ENCODE measurements at regions not wholly inside any gene's neighbourhood (a gene's known extent, or its start where the extent isn't known, plus 50 kb on each side); places are given as distances from the start of the nearest gene placed in this dataset.

- no peak overlapping the region for H3K27ac ChIP-seq (ENCODE audit: low read depth, low read length)
- H3K4me1 ChIP-seq (ENCODE audit: insufficient read depth, low read length) = no peaks in the 10 kb centered on the region
- no peak overlapping the region for H3K9ac ChIP-seq (ENCODE audit: low read length)
- H3K36me3 ChIP-seq (ENCODE audit: insufficient read depth, low read length) = no peaks in the 10 kb centered on the region
- no peak overlapping the region for H3K4me3 ChIP-seq (ENCODE audit: low read depth in 1 of 2, low read length in 2 of 2)
- no peaks in the 10 kb centered on the region for H3K9me3 ChIP-seq (ENCODE audit: low read length)
- H3K27me3 ChIP-seq (ENCODE audit: control insufficient read depth in 1 of 2, insufficient read depth in 2 of 2, low read length in 2 of 2) = no peaks in the 10 kb centered on the region
Observed at GRCh38 chr9:115614326-115614999, 496.5 kb upstream of the TNC start.

- H3K4me3 ChIP-seq (ENCODE audit: low read depth in 1 of 2, low read length in 2 of 2) = no peak overlapping the region
- H3K36me3 ChIP-seq (ENCODE audit: insufficient read depth, low read length) = no peaks in the 10 kb centered on the region
- no peak overlapping the region for H3K27ac ChIP-seq (ENCODE audit: low read depth, low read length)
- no peaks in the 10 kb centered on the region for H3K27me3 ChIP-seq (ENCODE audit: control insufficient read depth in 1 of 2, insufficient read depth in 2 of 2, low read length in 2 of 2)
- H3K9ac ChIP-seq (ENCODE audit: low read length) = no peak overlapping the region
- H3K4me1 ChIP-seq (ENCODE audit: insufficient read depth, low read length) = no peaks in the 10 kb centered on the region
- no peaks in the 10 kb centered on the region for H3K9me3 ChIP-seq (ENCODE audit: low read length)
Observed at GRCh38 chr9:115615000-115615401, 497.0 kb upstream of the TNC start.

GRCh38 chr9:115615821-115616665 lies 498.1 kb upstream of the TNC start:
- H3K27ac ChIP-seq (ENCODE audit: low read depth, low read length) = no peak overlapping the region
- H3K4me1 ChIP-seq (ENCODE audit: insufficient read depth, low read length) = no peaks in the 10 kb centered on the region
- no peak overlapping the region for H3K9ac ChIP-seq (ENCODE audit: low read length)
- no peaks in the 10 kb centered on the region for H3K27me3 ChIP-seq (ENCODE audit: control insufficient read depth in 1 of 2, insufficient read depth in 2 of 2, low read length in 2 of 2)
- H3K36me3 ChIP-seq (ENCODE audit: insufficient read depth, low read length) = no peaks in the 10 kb centered on the region
- no peaks in the 10 kb centered on the region for H3K9me3 ChIP-seq (ENCODE audit: low read length)
- H3K4me3 ChIP-seq (ENCODE audit: low read depth in 1 of 2, low read length in 2 of 2) = no peak overlapping the region

GRCh38 chr9:115616666-115617239 lies 498.8 kb upstream of the TNC start:
- Histone ChIP-seq H3K27ac (ENCODE audit: low read depth, low read length) (no peak overlapping the region), H3K4me1 (ENCODE audit: insufficient read depth, low read length) (no peaks in the 10 kb centered on the region), H3K4me3 (ENCODE audit: low read depth in 1 of 2, low read length in 2 of 2) (no peak overlapping the region), H3K9ac (ENCODE audit: low read length) (no peak overlapping the region), H3K27me3 (ENCODE audit: control insufficient read depth in 1 of 2, insufficient read depth in 2 of 2, low read length in 2 of 2) (no peaks in the 10 kb centered on the region), H3K9me3 (ENCODE audit: low read length) (no peaks in the 10 kb centered on the region), H3K36me3 (ENCODE audit: insufficient read depth, low read length) (no peaks in the 10 kb centered on the region)

GRCh38 chr9:115625251-115625650 lies 507.3 kb upstream of the TNC start:
- Histone ChIP-seq H3K9me3 (ENCODE audit: low read length) (no peaks in the 10 kb centered on the region), H3K27me3 (ENCODE audit: control insufficient read depth in 1 of 2, insufficient read depth in 2 of 2, low read length in 2 of 2) (no peaks in the 10 kb centered on the region), H3K36me3 (ENCODE audit: insufficient read depth, low read length) (no peaks in the 10 kb centered on the region), H3K9ac (ENCODE audit: low read length) (no peak overlapping the region), H3K4me3 (ENCODE audit: low read depth in 1 of 2, low read length in 2 of 2) (no peak overlapping the region), H3K4me1 (ENCODE audit: insufficient read depth, low read length) (no peaks in the 10 kb centered on the region), H3K27ac (ENCODE audit: low read depth, low read length) (no peak overlapping the region)

GRCh38 chr9:115625954-115626353 lies 508.0 kb upstream of the TNC start:
- no peaks in the 10 kb centered on the region for H3K4me1 ChIP-seq (ENCODE audit: insufficient read depth, low read length)
- no peaks in the 10 kb centered on the region for H3K36me3 ChIP-seq (ENCODE audit: insufficient read depth, low read length)
- H3K4me3 ChIP-seq (ENCODE audit: low read depth in 1 of 2, low read length in 2 of 2) = no peak overlapping the region
- H3K9me3 ChIP-seq (ENCODE audit: low read length) = no peaks in the 10 kb centered on the region
- H3K27me3 ChIP-seq (ENCODE audit: control insufficient read depth in 1 of 2, insufficient read depth in 2 of 2, low read length in 2 of 2) = no peaks in the 10 kb centered on the region
- H3K9ac ChIP-seq (ENCODE audit: low read length) = no peak overlapping the region
- no peak overlapping the region for H3K27ac ChIP-seq (ENCODE audit: low read depth, low read length)

GRCh38 chr9:115627511-115627910 lies 509.6 kb upstream of the TNC start:
- H3K9ac ChIP-seq (ENCODE audit: low read length) = no peak overlapping the region
- no peaks in the 10 kb centered on the region for H3K9me3 ChIP-seq (ENCODE audit: low read length)
- H3K4me3 ChIP-seq (ENCODE audit: low read depth in 1 of 2, low read length in 2 of 2) = no peak overlapping the region
- H3K36me3 ChIP-seq (ENCODE audit: insufficient read depth, low read length) = no peaks in the 10 kb centered on the region
- H3K27me3 ChIP-seq (ENCODE audit: control insufficient read depth in 1 of 2, insufficient read depth in 2 of 2, low read length in 2 of 2) = no peaks in the 10 kb centered on the region
- no peak overlapping the region for H3K27ac ChIP-seq (ENCODE audit: low read depth, low read length)
- H3K4me1 ChIP-seq (ENCODE audit: insufficient read depth, low read length) = no peaks in the 10 kb centered on the region

- H3K4me3 ChIP-seq (ENCODE audit: low read depth in 1 of 2, low read length in 2 of 2) = no peak overlapping the region
Observed at GRCh38 chr9:115628426-115628825, 510.5 kb upstream of the TNC start.

GRCh38 chr9:115629879-115630840 lies 512.2 kb upstream of the TNC start:
- H3K4me3 ChIP-seq (ENCODE audit: low read depth in 1 of 2, low read length in 2 of 2) = no peak overlapping the region
- no peak overlapping the region for H3K9ac ChIP-seq (ENCODE audit: low read length)
- H3K9me3 ChIP-seq (ENCODE audit: low read length) = no peaks in the 10 kb centered on the region

More at GRCh38 chr9:115628426-115628825, 510.5 kb upstream of the TNC start:
- H3K9me3 ChIP-seq (ENCODE audit: low read length) = no peaks in the 10 kb centered on the region
- H3K4me1 ChIP-seq (ENCODE audit: insufficient read depth, low read length) = no peaks in the 10 kb centered on the region
- H3K27ac ChIP-seq (ENCODE audit: low read depth, low read length) = no peak overlapping the region
- H3K36me3 ChIP-seq (ENCODE audit: insufficient read depth, low read length) = no peaks in the 10 kb centered on the region
- no peaks in the 10 kb centered on the region for H3K27me3 ChIP-seq (ENCODE audit: control insufficient read depth in 1 of 2, insufficient read depth in 2 of 2, low read length in 2 of 2)
- no peak overlapping the region for H3K9ac ChIP-seq (ENCODE audit: low read length)

GRCh38 chr9:115632391-115632790 lies 514.4 kb upstream of the TNC start:
- Histone ChIP-seq H3K9ac (ENCODE audit: low read length) (no peak overlapping the region), H3K4me1 (ENCODE audit: insufficient read depth, low read length) (no peaks in the 10 kb centered on the region), H3K27ac (ENCODE audit: low read depth, low read length) (no peak overlapping the region)

More at GRCh38 chr9:115629879-115630840, 512.2 kb upstream of the TNC start:
- no peak overlapping the region for H3K27ac ChIP-seq (ENCODE audit: low read depth, low read length)
- no peaks in the 10 kb centered on the region for H3K27me3 ChIP-seq (ENCODE audit: control insufficient read depth in 1 of 2, insufficient read depth in 2 of 2, low read length in 2 of 2)
- no peaks in the 10 kb centered on the region for H3K36me3 ChIP-seq (ENCODE audit: insufficient read depth, low read length)
- no peaks in the 10 kb centered on the region for H3K4me1 ChIP-seq (ENCODE audit: insufficient read depth, low read length)

GRCh38 chr9:115633104-115633503 lies 515.1 kb upstream of the TNC start:
- no peaks in the 10 kb centered on the region for H3K9me3 ChIP-seq (ENCODE audit: low read length)

More at GRCh38 chr9:115632391-115632790, 514.4 kb upstream of the TNC start:
- Histone ChIP-seq H3K4me3 (ENCODE audit: low read depth in 1 of 2, low read length in 2 of 2) (no peak overlapping the region), H3K27me3 (ENCODE audit: control insufficient read depth in 1 of 2, insufficient read depth in 2 of 2, low read length in 2 of 2) (no peaks in the 10 kb centered on the region), H3K36me3 (ENCODE audit: insufficient read depth, low read length) (no peaks in the 10 kb centered on the region), H3K9me3 (ENCODE audit: low read length) (no peaks in the 10 kb centered on the region)

More at GRCh38 chr9:115633104-115633503, 515.1 kb upstream of the TNC start:
- H3K27ac ChIP-seq (ENCODE audit: low read depth, low read length) = no peak overlapping the region
- no peak overlapping the region for H3K9ac ChIP-seq (ENCODE audit: low read length)
- H3K4me1 ChIP-seq (ENCODE audit: insufficient read depth, low read length) = no peaks in the 10 kb centered on the region
- H3K27me3 ChIP-seq (ENCODE audit: control insufficient read depth in 1 of 2, insufficient read depth in 2 of 2, low read length in 2 of 2) = no peaks in the 10 kb centered on the region
- no peak overlapping the region for H3K4me3 ChIP-seq (ENCODE audit: low read depth in 1 of 2, low read length in 2 of 2)
- no peaks in the 10 kb centered on the region for H3K36me3 ChIP-seq (ENCODE audit: insufficient read depth, low read length)

Data from muscle layer of colon (tissue), 2 donors.